CD4-positive, alpha-beta T cell (primary cell): ENCODE measurements at regions not wholly inside any gene's neighbourhood (a gene's known extent, or its start where the extent isn't known, plus 50 kb on each side); places are given as distances from the start of the nearest gene placed in this dataset.

Experiments
- ATAC-seq: fragments of 200-7000 bp; cut with Tn5 transposase; one replicate; pipeline ENCODE4 v1.10.0; 2022; ENCODE audit warnings: mild to moderate bottlenecking; ENCODE audit not compliant: poor library complexity
- CTCF ChIA-PET: fragments of 350-600 bp; sonication (Branson Sonifier 250); formaldehyde crosslinking; loops from one replicate; lab custom pipeline; 2021; ENCODE audit warnings: antibody characterized with exemption, inconsistent platforms; lab: Charles Lee
- POLR2A ChIA-PET: fragments of 350-600 bp; sonication (Branson Sonifier 250); formaldehyde crosslinking; loops from one replicate; lab custom pipeline; 2021; ENCODE audit warnings: antibody characterized with exemption, inconsistent platforms; lab: Charles Lee
- DNase-seq, 14 experiments: peaks; one replicate each; pipeline ENCODE4 v3.0.0-alpha.2; 2013 to 2020; ENCODE audit warnings: mixed read lengths in 2 of 14
- H3K27ac ChIP-seq, 2 donors: one replicate each; pipeline versions ENCODE4 v1.5.1 to v1.7.0; 2013; ENCODE audit warnings: low read length in 2 of 2, low read depth in 1 of 2, mild to moderate bottlenecking in 1 of 2
- H3K27me3 ChIP-seq, 2 experiments: 1 replicate in 1 of 2; 2 replicates in 1 of 2; pipeline versions ENCODE4 v1.6.1 to v1.7.0; 2013; ENCODE audit warnings: low read length in 2 of 2, control low read depth in 1 of 2, mild to moderate bottlenecking in 1 of 2, moderate library complexity in 1 of 2; ENCODE audit not compliant: insufficient read depth in 2 of 2, control insufficient read depth in 1 of 2
- H3K36me3 ChIP-seq: one replicate; pipeline ENCODE4 v1.6.1; 2013; ENCODE audit warnings: low read length, control low read depth; ENCODE audit not compliant: insufficient read depth
- H3K4me1 ChIP-seq: one replicate; pipeline ENCODE4 v1.6.1; 2013; ENCODE audit warnings: low read length, control low read depth; ENCODE audit not compliant: insufficient read depth
- H3K4me3 ChIP-seq: one replicate; pipeline ENCODE4 v1.5.1; 2013; ENCODE audit warnings: mild to moderate bottlenecking, low read length, moderate library complexity
- H3K9me3 ChIP-seq, 2 experiments: 1 replicate in 1 of 2; 2 replicates in 1 of 2; pipeline versions ENCODE4 v1.6.1 to v1.7.0; 2013; ENCODE audit warnings: low read length in 2 of 2, mild to moderate bottlenecking in 2 of 2, control low read depth in 1 of 2, moderate library complexity in 1 of 2; ENCODE audit not compliant: control insufficient read depth in 1 of 2, insufficient read depth in 1 of 2
- H3K27ac Mint-ChIP-seq: one replicate; pipeline ENCODE4 v1.8.0; 2020; ENCODE audit warnings: mixed read lengths
- H3K27me3 Mint-ChIP-seq: one replicate; pipeline ENCODE4 v1.8.0; 2021; ENCODE audit warnings: mixed read lengths
- H3K36me3 Mint-ChIP-seq: one replicate; pipeline ENCODE4 v1.8.0; 2021; ENCODE audit warnings: low read depth, mixed read lengths
- H3K4me1 Mint-ChIP-seq: one replicate; pipeline ENCODE4 v1.8.0; 2021; ENCODE audit warnings: low read depth, mixed read lengths
- H3K4me3 Mint-ChIP-seq: one replicate; pipeline ENCODE4 v1.8.0; 2020; ENCODE audit warnings: mild to moderate bottlenecking, mixed read lengths
- H3K9me3 Mint-ChIP-seq: one replicate; pipeline ENCODE4 v1.8.0; 2020; ENCODE audit warnings: mixed read lengths
- CTCF ChIP-seq: fragments of 200-600 bp; IDR thresholded peaks from one replicate; pipeline ENCODE4 v1.8.0; 2022; ENCODE audit warnings: antibody characterized with exemption, mild to moderate bottlenecking
- intact Hi-C, 2 experiments: fragments of 100-400 bp; cut with DNase I in 1 of 2; cut with micrococcal nuclease in 1 of 2; formaldehyde crosslinking; loops; one replicate each; pipeline versions ENCODE4 v1.15.1 to v1.9.0; 2023 to 2025; cut with DNase I, micrococcal nuclease

- Mint-ChIP-seq H3K9me3 (peaks cover 2% of the 10 kb centered on the region), H3K4me1 (peaks cover 50% of the 10 kb centered on the region), H3K36me3 (peaks cover 17% of the 10 kb centered on the region), H3K27me3 (no peaks in the 10 kb centered on the region), H3K27ac (peak overlapping the region; percentile 52), H3K4me3 (no peak overlapping the region)
- TF ChIP-seq CTCF = no peak
- no peak for DNase-seq
- H3K36me3 ChIP-seq = no peaks in the 10 kb centered on the region
- H3K9me3 ChIP-seq = peaks cover 0 to 17% of the 10 kb centered on the region in 2 experiments
- intact Hi-C loops = no loop called here
- peaks cover 8% of the 10 kb centered on the region for H3K4me1 ChIP-seq
- CTCF ChIA-PET = interaction anchor here (1.0 to 1.8 kb wide), 3 partner anchors 10 to 305 kb away, joined by 4 read pairs; partner anchors contain the start of gene ITGA4
- no peak overlapping the region for H3K27ac ChIP-seq
- H3K4me3 ChIP-seq = no peak overlapping the region
- H3K27me3 ChIP-seq = no peaks in the 10 kb centered on the region
- no peak for ATAC-seq
- POLR2A ChIA-PET = interaction anchor here (1.1 kb wide), 1 partner anchor 21 kb away, joined by 3 read pairs; no protein-coding TSS in a partner anchor
Observed at GRCh38 chr2:181152226-181152625, 171.8 kb downstream of the UBE2E3 start.

- Histone ChIP-seq H3K9me3 (peaks cover 0 to 17% of the 10 kb centered on the region in 2 experiments), H3K27me3 (no peaks in the 10 kb centered on the region), H3K27ac (no peak overlapping the region), H3K4me3 (no peak overlapping the region), H3K4me1 (peaks cover 8% of the 10 kb centered on the region), H3K36me3 (no peaks in the 10 kb centered on the region)
- TF ChIP-seq CTCF = no peak
- ATAC-seq (no peak), DNase-seq (no peak)
- ChIA-PET CTCF (interaction anchor here (0.8 to 1.8 kb wide), 4 partner anchors 11 to 305 kb away, joined by 3 to 4 read pairs (median 4); partner anchors contain the start of gene ITGA4), POLR2A (interaction anchor here (0.9 to 1.1 kb wide), 2 partner anchors 8 to 22 kb away, joined by 3 read pairs; no protein-coding TSS in a partner anchor)
- no peak overlapping the region for H3K4me3 Mint-ChIP-seq
- H3K27ac Mint-ChIP-seq = peak overlapping the region; percentile 52
- H3K9me3 Mint-ChIP-seq = peaks cover 2% of the 10 kb centered on the region
- intact Hi-C loops = no loop called here
- peaks cover 20% of the 10 kb centered on the region for H3K36me3 Mint-ChIP-seq
- H3K27me3 Mint-ChIP-seq = no peaks in the 10 kb centered on the region
- peaks cover 46% of the 10 kb centered on the region for H3K4me1 Mint-ChIP-seq
Observed at GRCh38 chr2:181152701-181153100, 172.3 kb downstream of the UBE2E3 start.

- Mint-ChIP-seq H3K4me3 (no peak overlapping the region), H3K27me3 (no peaks in the 10 kb centered on the region), H3K36me3 (peaks cover 20% of the 10 kb centered on the region), H3K4me1 (peaks cover 34% of the 10 kb centered on the region), H3K9me3 (peaks cover 2% of the 10 kb centered on the region), H3K27ac (peak overlapping the region; percentile 7)
- CTCF ChIA-PET = no interaction called here
- Histone ChIP-seq H3K27ac (no peak overlapping the region), H3K4me3 (no peak overlapping the region), H3K27me3 (no peaks in the 10 kb centered on the region), H3K9me3 (peaks cover 0 to 17% of the 10 kb centered on the region in 2 experiments), H3K4me1 (peaks cover 5% of the 10 kb centered on the region), H3K36me3 (no peaks in the 10 kb centered on the region)
- intact Hi-C loops = no loop called here
- ATAC-seq (no peak), DNase-seq (no peak)
- POLR2A ChIA-PET = no interaction called here
- TF ChIP-seq CTCF = no peak
Observed at GRCh38 chr2:181153886-181154285, 173.5 kb downstream of the UBE2E3 start.
